ENCODE measurements at regions not wholly inside any gene's neighbourhood (a gene's known extent, or its start where the extent isn't known, plus 50 kb on each side); places are given as distances from the start of the nearest gene placed in this dataset.

DNA sequence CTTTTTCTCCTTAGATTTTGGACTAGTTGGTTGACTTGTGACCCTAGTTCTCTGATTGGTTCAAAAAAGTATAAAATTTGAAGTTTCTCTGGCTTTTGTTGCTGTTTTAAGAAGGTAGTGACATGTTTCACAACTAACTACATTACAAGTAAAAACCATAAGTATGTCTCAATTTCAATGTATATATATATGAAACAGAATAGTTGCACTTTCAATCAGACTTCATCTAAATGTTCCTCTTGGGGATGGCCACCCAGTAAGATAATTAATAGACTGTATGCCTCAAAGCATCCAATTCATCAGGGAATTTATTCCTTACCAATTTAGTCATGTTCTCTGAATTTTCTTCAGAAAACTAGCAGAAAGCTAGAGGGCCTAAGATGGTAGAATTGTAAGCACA, 259.7 kb downstream of the RPRM start:
- TF ChIP-seq POLR2A (IDR thresholded peaks at IDR 0.05), result no peak
- TF ChIP-seq, protein P1, sequence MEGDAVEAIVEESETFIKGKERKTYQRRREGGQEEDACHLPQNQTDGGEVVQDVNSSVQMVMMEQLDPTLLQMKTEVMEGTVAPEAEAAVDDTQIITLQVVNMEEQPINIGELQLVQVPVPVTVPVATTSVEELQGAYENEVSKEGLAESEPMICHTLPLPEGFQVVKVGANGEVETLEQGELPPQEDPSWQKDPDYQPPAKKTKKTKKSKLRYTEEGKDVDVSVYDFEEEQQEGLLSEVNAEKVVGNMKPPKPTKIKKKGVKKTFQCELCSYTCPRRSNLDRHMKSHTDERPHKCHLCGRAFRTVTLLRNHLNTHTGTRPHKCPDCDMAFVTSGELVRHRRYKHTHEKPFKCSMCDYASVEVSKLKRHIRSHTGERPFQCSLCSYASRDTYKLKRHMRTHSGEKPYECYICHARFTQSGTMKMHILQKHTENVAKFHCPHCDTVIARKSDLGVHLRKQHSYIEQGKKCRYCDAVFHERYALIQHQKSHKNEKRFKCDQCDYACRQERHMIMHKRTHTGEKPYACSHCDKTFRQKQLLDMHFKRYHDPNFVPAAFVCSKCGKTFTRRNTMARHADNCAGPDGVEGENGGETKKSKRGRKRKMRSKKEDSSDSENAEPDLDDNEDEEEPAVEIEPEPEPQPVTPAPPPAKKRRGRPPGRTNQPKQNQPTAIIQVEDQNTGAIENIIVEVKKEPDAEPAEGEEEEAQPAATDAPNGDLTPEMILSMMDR (IDR thresholded peaks at IDR 0.05), result no peak
